Common myeloid progenitor, CD34-positive (primary cell): ENCODE measurements at regions not wholly inside any gene's neighbourhood (a gene's known extent, or its start where the extent isn't known, plus 50 kb on each side); places are given as distances from the start of the nearest gene placed in this dataset.

Experiments
- CTCF ChIA-PET: fragments of 350-600 bp; sonication (Branson Sonifier 250); formaldehyde crosslinking; loops from one replicate; lab custom pipeline; 2021; ENCODE audit warnings: antibody characterized with exemption; lab: Charles Lee
- POLR2A ChIA-PET: fragments of 350-600 bp; sonication (Branson Sonifier 250); formaldehyde crosslinking; loops from one replicate; lab custom pipeline; 2021; ENCODE audit warnings: antibody characterized with exemption; lab: Charles Lee
- DNase-seq, 3 donors: peaks; one replicate each; pipeline versions ENCODE4 v3.0.0 to v3.0.0-alpha.2; 2013
- H3K27ac ChIP-seq, 2 experiments: 1 replicate in 1 of 2; 2 replicates in 1 of 2; pipeline ENCODE4 v1.7.0; 2013; ENCODE audit warnings: inconsistent platforms in 2 of 2, low read length in 2 of 2, mild to moderate bottlenecking in 2 of 2, low read depth in 1 of 2, moderate library complexity in 1 of 2; ENCODE audit not compliant: severe bottlenecking in 2 of 2, insufficient read depth in 1 of 2, poor library complexity in 1 of 2
- H3K27me3 ChIP-seq, 5 experiments: replicated peaks in 2 of 5; 1 replicate in 3 of 5; 2 replicates in 2 of 5; pipeline versions ENCODE4 v1.6.1 to v1.7.0; 2013; ENCODE audit warnings: low read length in 4 of 5, mild to moderate bottlenecking in 2 of 5, moderate library complexity in 2 of 5, inconsistent platforms in 1 of 5; ENCODE audit not compliant: insufficient read depth in 5 of 5, control insufficient read depth in 4 of 5
- H3K36me3 ChIP-seq, 4 experiments: 1 replicate in 2 of 4; 2 replicates in 2 of 4; pipeline versions ENCODE4 v1.6.1 to v1.7.0; 2013; ENCODE audit warnings: low read length in 3 of 4, control low read depth in 1 of 4, mild to moderate bottlenecking in 1 of 4; ENCODE audit not compliant: control insufficient read depth in 4 of 4, insufficient read depth in 4 of 4
- H3K4me1 ChIP-seq, 4 experiments: 1 replicate in 3 of 4; 2 replicates in 1 of 4; pipeline versions ENCODE4 v1.6.1 to v1.7.1; 2013; ENCODE audit warnings: low read length in 3 of 4, mild to moderate bottlenecking in 3 of 4, control low read depth in 1 of 4, inconsistent platforms in 1 of 4, moderate library complexity in 1 of 4; ENCODE audit not compliant: control insufficient read depth in 4 of 4, insufficient read depth in 4 of 4; ENCODE audit errors: control extremely low read depth in 1 of 4
- H3K4me3 ChIP-seq, 7 experiments: 1 replicate in 4 of 7; 2 replicates in 3 of 7; pipeline versions ENCODE4 v1.5.1 to v1.7.0; 2013; ENCODE audit warnings: mild to moderate bottlenecking in 7 of 7, low read length in 6 of 7, moderate library complexity in 6 of 7, inconsistent platforms in 2 of 7, low read depth in 2 of 7, control low read depth in 1 of 7; ENCODE audit not compliant: insufficient read depth in 4 of 7, control insufficient read depth in 1 of 7; ENCODE audit errors: extremely low read depth in 1 of 7
- H3K9me3 ChIP-seq, 5 experiments: 1 replicate in 4 of 5; 2 replicates in 1 of 5; pipeline versions ENCODE4 v1.6.1 to v1.7.1; 2013; ENCODE audit warnings: low read length in 4 of 5, mild to moderate bottlenecking in 2 of 5, inconsistent platforms in 1 of 5, low read depth in 1 of 5, moderate library complexity in 1 of 5; ENCODE audit not compliant: control insufficient read depth in 4 of 5, insufficient read depth in 2 of 5; ENCODE audit errors: control extremely low read depth in 1 of 5
- WGBS: methylation state at CpG from one replicate; pipeline ENCODE4 v1.1.5; 2013; ENCODE audit not compliant: insufficient coverage; 5-methylcytosine and 5-hydroxymethylcytosine counted together

DNA sequence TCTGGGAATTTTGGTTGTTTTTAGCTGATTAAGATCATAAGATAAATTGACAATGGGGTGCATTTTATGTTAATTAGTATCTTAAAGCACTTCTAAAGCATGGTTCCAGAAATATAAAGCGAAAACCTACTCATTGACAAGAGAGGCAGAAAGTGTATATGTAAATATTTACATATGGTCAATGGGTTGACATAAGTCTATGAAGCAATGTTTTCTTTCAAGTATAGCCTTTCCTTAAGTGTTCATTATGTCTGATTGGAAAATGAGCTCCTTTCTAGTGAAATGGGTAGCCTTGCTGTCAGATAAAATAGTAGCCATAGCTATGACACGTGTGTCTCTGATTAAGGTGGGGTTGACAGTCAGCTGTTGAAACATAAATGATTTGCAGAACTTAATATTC, 365.2 kb upstream of the AGTR1 start:
- Histone ChIP-seq H3K27ac (no peak overlapping the region), H3K4me1 (no peaks in the 10 kb centered on the region), H3K9me3 (no peaks in the 10 kb centered on the region), H3K27me3 (peaks cover 0 to 2% (median 0%) of the 10 kb centered on the region in 5 experiments), H3K4me3 (no peak overlapping the region), H3K36me3 (no peaks in the 10 kb centered on the region)
- POLR2A ChIA-PET, result no interaction called here
- WGBS, result 100% methylated on average over 1 of the region's 2 CpGs
- CTCF ChIA-PET, result interaction anchor here (1.6 kb wide), 1 partner anchor 9 kb away, joined by 3 read pairs; no protein-coding TSS in a partner anchor
- no peak for DNase-seq

DNA sequence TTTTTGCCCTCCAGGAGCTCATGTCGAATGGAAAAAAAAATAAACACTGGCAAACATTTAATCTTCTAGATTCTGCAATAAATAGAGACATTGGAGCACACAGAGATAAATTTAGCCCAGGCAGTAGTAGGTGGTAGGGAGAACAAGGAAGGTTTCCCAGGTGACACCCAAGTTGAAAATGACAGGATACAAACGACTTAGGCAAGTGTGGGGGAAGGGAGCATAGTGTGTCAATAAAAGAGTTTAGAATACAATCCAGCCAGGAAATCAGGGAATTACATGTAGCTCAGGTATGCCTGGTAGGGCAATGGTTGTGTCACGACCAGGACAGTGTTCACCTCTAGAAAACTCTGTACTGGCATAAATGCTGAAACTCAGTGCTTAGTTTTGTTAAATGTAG, 364.6 kb upstream of the AGTR1 start:
- Histone ChIP-seq H3K4me1 (no peaks in the 10 kb centered on the region), H3K27me3 (peaks cover 0 to 2% (median 0%) of the 10 kb centered on the region in 5 experiments), H3K27ac (no peak overlapping the region), H3K4me3 (no peak overlapping the region), H3K36me3 (no peaks in the 10 kb centered on the region), H3K9me3 (no peaks in the 10 kb centered on the region)
- WGBS, result 67% methylated on average over 2 of the region's 3 CpGs
- no peak for DNase-seq
- CTCF ChIA-PET, result no interaction called here
- POLR2A ChIA-PET, result no interaction called here

- ChIA-PET CTCF (no interaction called here), POLR2A (no interaction called here)
- no peak overlapping the region for H3K4me3 ChIP-seq
- no peak for DNase-seq
- no peak overlapping the region for H3K27ac ChIP-seq
- H3K4me1 ChIP-seq, result no peaks in the 10 kb centered on the region
- no peaks in the 10 kb centered on the region for H3K36me3 ChIP-seq
- peaks cover 0 to 2% (median 0%) of the 10 kb centered on the region in 5 experiments for H3K27me3 ChIP-seq
- H3K9me3 ChIP-seq, result no peaks in the 10 kb centered on the region
- no CpG with 5 or more reads among the region's 2 CpGs for WGBS
These were observed 362.1 kb upstream of the AGTR1 start for GRCh38 chr3:148335612-148336011.

GRCh38 chr3:148343416-148343815, 354.3 kb upstream of the AGTR1 start:
- H3K9me3 ChIP-seq, result peaks cover 0 to 2% (median 0%) of the 10 kb centered on the region in 5 experiments
- CTCF ChIA-PET, result no interaction called here
- no peaks in the 10 kb centered on the region for H3K4me1 ChIP-seq
- no peak overlapping the region for H3K27ac ChIP-seq
- POLR2A ChIA-PET, result no interaction called here
- no peak for DNase-seq
- WGBS, result no CpG with 5 or more reads among the region's 1 CpG
- H3K4me3 ChIP-seq, result no peak overlapping the region
- H3K36me3 ChIP-seq, result no peaks in the 10 kb centered on the region
- no peaks in the 10 kb centered on the region for H3K27me3 ChIP-seq

- no peak for DNase-seq
- Histone ChIP-seq H3K27ac (no peak overlapping the region), H3K36me3 (no peaks in the 10 kb centered on the region), H3K4me1 (no peaks in the 10 kb centered on the region), H3K9me3 (peaks cover 0 to 2% (median 0%) of the 10 kb centered on the region in 5 experiments), H3K27me3 (no peaks in the 10 kb centered on the region), H3K4me3 (no peak overlapping the region)
- CTCF ChIA-PET, result no interaction called here
- POLR2A ChIA-PET, result no interaction called here
- no CpG with 5 or more reads among the region's 1 CpG for WGBS
These were observed 353.2 kb upstream of the AGTR1 start for GRCh38 chr3:148344521-148344920.

- POLR2A ChIA-PET, result no interaction called here
- CTCF ChIA-PET, result no interaction called here
- H3K36me3 ChIP-seq, result no peaks in the 10 kb centered on the region
These were observed 337.7 kb upstream of the AGTR1 start for GRCh38 chr3:148360051-148360450.

GRCh38 chr3:148366743-148367410, 330.8 kb upstream of the AGTR1 start:
- 95% methylated on average over 5 of the region's 7 CpGs for WGBS
- CTCF ChIA-PET, result no interaction called here

More at GRCh38 chr3:148360051-148360450, 337.7 kb upstream of the AGTR1 start:
- Histone ChIP-seq H3K4me1 (no peaks in the 10 kb centered on the region), H3K9me3 (no peaks in the 10 kb centered on the region), H3K27me3 (no peaks in the 10 kb centered on the region), H3K27ac (no peak overlapping the region), H3K4me3 (no peak overlapping the region)
- no peak for DNase-seq

More at GRCh38 chr3:148366743-148367410, 330.8 kb upstream of the AGTR1 start:
- H3K27me3 ChIP-seq, result no peaks in the 10 kb centered on the region
- H3K9me3 ChIP-seq, result no peaks in the 10 kb centered on the region
- DNase-seq, result peak in 1 of 3 donors; percentile 2
- no peaks in the 10 kb centered on the region for H3K36me3 ChIP-seq
- no peak overlapping the region for H3K4me3 ChIP-seq
- no peaks in the 10 kb centered on the region for H3K4me1 ChIP-seq
- no peak overlapping the region for H3K27ac ChIP-seq
- POLR2A ChIA-PET, result no interaction called here
